ENCODE measurements at regions not wholly inside any gene's neighbourhood (a gene's known extent, or its start where the extent isn't known, plus 50 kb on each side); places are given as distances from the start of the nearest gene placed in this dataset.

DNA sequence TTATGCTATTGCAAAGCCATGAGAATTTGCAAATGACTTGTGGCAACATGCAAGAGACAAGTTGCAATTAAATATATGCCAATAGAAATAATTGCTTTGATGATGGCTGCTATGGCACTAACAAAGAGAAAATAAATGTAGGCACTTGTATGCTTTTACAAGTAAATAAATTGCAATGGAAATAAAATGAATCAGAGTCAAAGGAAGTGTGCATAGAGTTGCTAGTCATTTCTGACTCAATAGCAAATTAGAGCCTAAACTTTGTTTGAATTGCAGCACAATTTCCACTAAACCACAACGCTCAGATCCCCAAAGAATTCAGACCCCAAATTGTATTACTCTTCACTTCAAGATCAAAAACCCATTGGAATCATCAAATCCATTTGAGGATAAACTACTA lies 792.1 kb upstream of the ARGLU1 start:
- Mint-ChIP-seq H3K27me3 (ENCODE audit: low read depth) (no peaks in the 10 kb centered on the region), H3K27ac (no peak overlapping the region), H3K9me3 (ENCODE audit: insufficient read depth) (no peaks in the 10 kb centered on the region), H3K4me1 (ENCODE audit: low read depth) (no peaks in the 10 kb centered on the region), H3K4me3 (no peak overlapping the region), H3K36me3 (ENCODE audit: low read depth) (no peaks in the 10 kb centered on the region)
- no peak for DNase-seq
- no peak for ATAC-seq
- CTCF ChIA-PET, result no interaction called here
- POLR2A ChIA-PET, result no interaction called here

DNA sequence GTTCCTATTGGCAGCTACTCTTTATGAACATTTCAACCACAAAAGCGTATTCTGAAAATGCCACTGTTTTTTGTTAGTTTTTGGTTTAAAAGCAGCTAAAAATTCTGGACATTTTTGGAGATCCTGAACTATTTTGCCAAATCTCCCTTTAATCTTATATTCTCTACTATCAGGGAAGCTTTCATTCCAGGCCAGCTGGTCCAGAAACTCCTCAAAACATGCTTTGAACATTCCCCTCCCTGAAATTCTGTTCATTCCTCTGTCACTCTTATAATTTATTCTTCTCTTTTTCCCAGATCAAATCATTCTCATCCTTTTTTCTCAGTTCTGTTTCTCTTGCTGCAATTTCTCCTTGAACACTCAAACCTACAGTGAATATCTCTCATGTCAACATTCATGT lies 790.9 kb upstream of the ARGLU1 start:
- ATAC-seq (no peak), DNase-seq (no peak)
- Mint-ChIP-seq H3K4me1 (ENCODE audit: low read depth) (no peaks in the 10 kb centered on the region), H3K27ac (no peak overlapping the region), H3K4me3 (no peak overlapping the region), H3K27me3 (ENCODE audit: low read depth) (no peaks in the 10 kb centered on the region), H3K9me3 (ENCODE audit: insufficient read depth) (no peaks in the 10 kb centered on the region), H3K36me3 (ENCODE audit: low read depth) (no peaks in the 10 kb centered on the region)
- POLR2A ChIA-PET, result no interaction called here
- CTCF ChIA-PET, result no interaction called here

DNA sequence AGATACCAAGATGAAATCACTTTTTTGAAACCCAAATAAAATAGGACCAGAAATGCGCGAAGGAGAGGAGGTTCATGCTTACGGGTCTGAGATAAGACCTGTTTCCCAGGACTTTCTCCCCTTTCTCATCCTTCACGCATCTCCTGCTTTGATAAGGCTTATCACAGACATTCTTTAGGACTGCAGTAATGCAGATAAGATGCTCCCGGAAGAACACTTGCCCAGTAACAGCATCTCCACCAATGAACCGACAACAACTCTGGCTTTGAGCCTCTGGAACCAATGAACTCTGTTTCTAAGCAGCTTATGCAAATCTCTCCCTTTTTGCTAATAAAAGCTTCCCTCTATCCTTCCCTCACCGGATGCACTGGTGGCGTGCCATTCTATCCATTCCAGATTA lies 783.4 kb upstream of the ARGLU1 start:
- DNase-seq (no peak), ATAC-seq (no peak)
- ChIA-PET POLR2A (no interaction called here), CTCF (no interaction called here)
- H3K36me3 Mint-ChIP-seq (ENCODE audit: low read depth), result no peaks in the 10 kb centered on the region
- no peak overlapping the region for H3K4me3 Mint-ChIP-seq
- no peaks in the 10 kb centered on the region for H3K9me3 Mint-ChIP-seq (ENCODE audit: insufficient read depth)
- no peaks in the 10 kb centered on the region for H3K27me3 Mint-ChIP-seq (ENCODE audit: low read depth)
- no peak overlapping the region for H3K27ac Mint-ChIP-seq
- no peaks in the 10 kb centered on the region for H3K4me1 Mint-ChIP-seq (ENCODE audit: low read depth)

DNA sequence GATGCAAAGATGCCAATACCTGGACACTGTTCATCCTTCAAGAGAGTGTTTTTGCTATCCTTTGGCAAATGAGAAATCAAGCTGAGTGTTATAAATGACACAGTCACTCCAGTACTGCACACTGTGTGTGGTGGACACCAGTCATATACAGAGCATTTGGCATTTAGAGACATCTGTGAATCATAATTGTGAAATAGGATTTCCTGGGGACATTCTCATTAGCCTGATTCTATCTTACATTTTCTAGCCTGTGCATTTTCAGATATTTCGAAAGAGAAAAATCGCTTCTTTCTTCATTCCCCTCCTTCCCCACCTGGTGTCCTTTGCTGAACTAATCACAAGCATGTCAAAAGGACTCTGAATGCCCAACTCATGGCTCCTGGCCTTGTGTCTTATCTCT lies 781.0 kb upstream of the ARGLU1 start:
- H3K4me1 Mint-ChIP-seq (ENCODE audit: low read depth), result no peaks in the 10 kb centered on the region
- no peak for ATAC-seq
- no peaks in the 10 kb centered on the region for H3K36me3 Mint-ChIP-seq (ENCODE audit: low read depth)
- H3K4me3 Mint-ChIP-seq, result no peak overlapping the region
- POLR2A ChIA-PET, result no interaction called here
- H3K9me3 Mint-ChIP-seq (ENCODE audit: insufficient read depth), result no peaks in the 10 kb centered on the region
- CTCF ChIA-PET, result no interaction called here
- no peak overlapping the region for H3K27ac Mint-ChIP-seq
- no peaks in the 10 kb centered on the region for H3K27me3 Mint-ChIP-seq (ENCODE audit: low read depth)
- no peak for DNase-seq

DNA sequence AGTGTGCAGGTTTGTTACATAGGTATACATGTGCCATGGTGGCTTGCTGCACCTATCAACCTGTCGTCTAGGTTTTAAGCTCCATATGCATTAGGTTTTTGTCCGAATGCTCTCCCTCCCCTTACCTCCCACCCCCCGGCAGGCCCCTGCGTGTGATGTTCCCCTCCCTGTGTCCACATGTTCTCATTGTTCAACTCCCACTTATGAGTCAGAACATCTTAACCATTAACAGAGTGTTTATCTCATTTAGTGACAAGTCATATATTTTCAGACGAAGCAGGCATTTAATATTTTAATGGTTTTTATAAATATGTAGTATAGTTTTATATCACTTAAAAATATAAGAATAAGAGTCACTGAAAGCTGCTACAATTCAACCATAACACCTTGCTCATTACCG lies 780.5 kb upstream of the ARGLU1 start:
- ChIA-PET POLR2A (no interaction called here), CTCF (no interaction called here)
- ATAC-seq, result no peak
- no peaks in the 10 kb centered on the region for H3K27me3 Mint-ChIP-seq (ENCODE audit: low read depth)
- no peak overlapping the region for H3K27ac Mint-ChIP-seq
- H3K4me3 Mint-ChIP-seq, result no peak overlapping the region
- H3K4me1 Mint-ChIP-seq (ENCODE audit: low read depth), result no peaks in the 10 kb centered on the region
- no peaks in the 10 kb centered on the region for H3K36me3 Mint-ChIP-seq (ENCODE audit: low read depth)
- DNase-seq, result no peak
- no peaks in the 10 kb centered on the region for H3K9me3 Mint-ChIP-seq (ENCODE audit: insufficient read depth)

DNA sequence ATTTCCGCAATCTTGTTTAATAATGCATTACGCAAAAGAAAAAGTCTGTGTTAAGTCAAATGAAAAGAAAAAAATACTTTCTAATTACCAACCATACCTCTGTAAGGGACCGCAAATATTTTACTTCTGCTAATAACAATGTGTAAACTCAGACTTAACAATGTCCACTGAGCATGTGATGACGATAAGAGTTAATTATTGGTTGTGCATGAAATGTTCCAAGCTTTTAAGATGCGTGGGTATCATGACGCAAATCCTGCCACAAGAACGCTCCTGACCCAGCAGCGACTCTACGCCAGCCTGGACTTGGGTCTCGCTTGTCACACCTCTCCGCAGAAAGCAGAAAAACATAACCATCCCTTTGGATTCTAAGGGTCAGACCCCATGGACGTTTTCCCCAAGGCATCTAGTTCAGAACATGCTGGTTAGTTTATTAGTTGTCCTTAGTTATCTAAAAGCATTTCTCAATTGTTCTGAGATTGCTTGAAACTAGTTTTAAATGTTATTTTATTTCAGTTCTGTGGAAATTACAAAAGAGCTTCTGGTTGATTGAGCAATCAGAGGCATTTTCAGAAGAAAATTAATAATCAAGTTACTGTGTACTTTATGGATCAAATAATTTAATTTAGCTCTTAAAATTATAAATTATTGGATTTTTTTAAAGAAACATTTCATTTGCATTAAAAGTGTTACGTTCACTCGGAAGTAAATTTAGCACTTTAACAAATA lies 779.9 kb upstream of the ARGLU1 start:
- Mint-ChIP-seq H3K27me3 (ENCODE audit: low read depth) (no peaks in the 10 kb centered on the region), H3K9me3 (ENCODE audit: insufficient read depth) (no peaks in the 10 kb centered on the region), H3K27ac (no peak overlapping the region), H3K4me3 (no peak overlapping the region), H3K36me3 (ENCODE audit: low read depth) (no peaks in the 10 kb centered on the region), H3K4me1 (ENCODE audit: low read depth) (no peaks in the 10 kb centered on the region)
- DNase-seq (no peak), ATAC-seq (no peak)
- POLR2A ChIA-PET, result no interaction called here
- CTCF ChIA-PET, result no interaction called here

DNA sequence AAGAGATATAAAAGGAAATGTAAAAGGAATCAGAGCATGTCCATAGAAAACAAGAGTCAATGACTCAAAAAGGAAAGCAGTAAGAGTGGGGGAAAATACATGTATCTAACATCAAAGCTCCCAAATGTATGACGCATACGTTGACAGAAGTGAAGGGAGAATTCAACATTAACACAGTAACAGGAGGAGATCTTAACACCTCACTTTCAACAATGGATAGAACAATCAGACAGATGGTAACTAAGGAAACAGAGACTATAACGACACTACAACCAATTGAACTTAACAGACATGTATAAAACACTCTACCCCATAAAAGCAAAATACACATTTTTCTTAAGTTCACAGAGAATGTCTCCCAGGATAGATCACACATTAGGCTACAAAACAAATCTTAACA lies 774.8 kb upstream of the ARGLU1 start:
- Mint-ChIP-seq H3K36me3 (ENCODE audit: low read depth) (no peaks in the 10 kb centered on the region), H3K9me3 (ENCODE audit: insufficient read depth) (no peaks in the 10 kb centered on the region), H3K27ac (no peak overlapping the region), H3K4me3 (no peak overlapping the region), H3K4me1 (ENCODE audit: low read depth) (no peaks in the 10 kb centered on the region), H3K27me3 (ENCODE audit: low read depth) (no peaks in the 10 kb centered on the region)
- ChIA-PET POLR2A (no interaction called here), CTCF (no interaction called here)
- ATAC-seq, result no peak
- no peak for DNase-seq

DNA sequence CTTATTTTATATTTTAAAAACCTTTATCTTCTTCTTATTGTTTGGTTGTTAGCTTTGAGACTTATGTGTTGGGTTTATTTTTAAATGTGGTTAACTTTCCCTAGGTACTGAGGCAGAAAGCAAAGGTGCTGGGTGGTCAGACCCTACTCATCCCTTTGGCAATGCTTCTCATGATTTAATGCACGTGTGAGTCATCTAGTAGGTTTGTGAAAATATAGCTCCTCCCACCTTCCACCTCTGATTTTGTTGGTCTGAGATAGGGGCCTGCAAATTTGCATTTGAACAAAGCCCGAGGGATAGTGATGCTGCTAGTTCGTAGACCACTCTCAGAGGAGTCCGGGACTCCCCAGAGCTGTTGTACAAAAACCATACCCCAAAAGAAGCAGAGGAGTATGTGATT lies 771.3 kb upstream of the ARGLU1 start:
- ChIA-PET CTCF (no interaction called here), POLR2A (no interaction called here)
- Mint-ChIP-seq H3K27ac (no peak overlapping the region), H3K36me3 (ENCODE audit: low read depth) (no peaks in the 10 kb centered on the region), H3K4me3 (no peak overlapping the region), H3K27me3 (ENCODE audit: low read depth) (no peaks in the 10 kb centered on the region), H3K9me3 (ENCODE audit: insufficient read depth) (no peaks in the 10 kb centered on the region), H3K4me1 (ENCODE audit: low read depth) (no peaks in the 10 kb centered on the region)
- DNase-seq (no peak), ATAC-seq (no peak)

DNA sequence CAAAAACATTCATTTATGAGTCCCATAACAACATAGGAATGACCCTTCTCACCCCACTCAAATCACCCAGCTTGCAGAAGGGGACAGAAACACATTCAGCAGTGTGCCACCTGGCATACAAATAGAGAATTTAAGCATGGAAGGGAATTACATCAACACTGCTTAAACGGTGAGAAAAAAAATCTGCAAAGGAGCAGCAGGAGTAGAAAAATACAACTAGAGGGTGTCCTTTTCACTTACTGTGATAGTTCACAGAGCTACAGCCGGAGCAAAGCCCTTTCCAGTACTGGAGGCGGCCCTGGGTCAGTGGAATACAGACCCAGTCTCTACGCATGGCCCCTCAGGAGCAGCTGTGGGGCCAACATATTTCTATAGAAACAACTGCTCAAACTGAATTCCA lies 764.3 kb upstream of the ARGLU1 start:
- ATAC-seq (no peak), DNase-seq (no peak)
- Mint-ChIP-seq H3K4me3 (no peak overlapping the region), H3K27me3 (ENCODE audit: low read depth) (no peaks in the 10 kb centered on the region), H3K27ac (no peak overlapping the region), H3K9me3 (ENCODE audit: insufficient read depth) (peaks cover under 1% of the 10 kb centered on the region), H3K36me3 (ENCODE audit: low read depth) (no peaks in the 10 kb centered on the region), H3K4me1 (ENCODE audit: low read depth) (no peaks in the 10 kb centered on the region)
- ChIA-PET CTCF (no interaction called here), POLR2A (no interaction called here)

DNA sequence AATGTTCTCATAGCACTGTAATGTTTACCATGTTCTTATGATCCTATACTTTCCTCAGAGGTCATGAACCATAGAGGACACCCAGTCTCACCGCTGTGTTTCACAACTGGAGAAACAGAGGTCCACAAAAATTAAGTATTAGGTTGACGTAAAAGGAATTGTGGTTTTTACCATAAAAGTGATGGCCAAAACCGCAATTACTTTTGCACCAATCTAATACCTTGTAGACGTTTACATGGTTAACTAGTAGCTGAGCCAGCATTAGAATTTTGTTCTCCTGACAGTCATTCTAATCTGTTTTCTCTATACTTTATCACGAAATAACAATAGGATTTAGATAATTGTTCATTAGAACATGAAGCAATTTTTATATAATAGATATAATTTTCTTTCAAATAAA lies 763.4 kb upstream of the ARGLU1 start:
- no peaks in the 10 kb centered on the region for H3K4me1 Mint-ChIP-seq (ENCODE audit: low read depth)
- ChIA-PET POLR2A (no interaction called here), CTCF (no interaction called here)
- H3K27me3 Mint-ChIP-seq (ENCODE audit: low read depth), result no peaks in the 10 kb centered on the region
- H3K36me3 Mint-ChIP-seq (ENCODE audit: low read depth), result no peaks in the 10 kb centered on the region
- H3K9me3 Mint-ChIP-seq (ENCODE audit: insufficient read depth), result peaks cover 2% of the 10 kb centered on the region
- no peak overlapping the region for H3K4me3 Mint-ChIP-seq
- DNase-seq (no peak), ATAC-seq (no peak)
- H3K27ac Mint-ChIP-seq, result no peak overlapping the region

DNA sequence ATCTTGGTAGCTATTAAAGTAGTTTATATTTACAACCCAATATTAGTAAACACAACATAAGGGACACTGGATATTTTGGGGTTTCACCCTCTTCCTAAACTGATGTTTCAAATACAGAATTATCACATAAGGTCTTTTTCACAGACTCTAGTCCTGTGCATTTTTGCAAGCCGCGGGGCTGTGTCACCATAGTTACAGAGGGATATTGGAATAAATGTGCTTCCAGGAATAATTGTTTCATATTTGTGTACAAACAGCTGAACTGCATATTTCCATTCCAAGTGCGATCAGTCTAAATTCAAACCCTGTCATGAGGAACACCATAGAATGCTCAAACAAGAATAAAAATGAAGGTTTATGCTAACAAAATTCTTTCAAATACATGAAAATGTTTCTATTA lies 762.5 kb upstream of the ARGLU1 start:
- POLR2A ChIA-PET, result no interaction called here
- H3K4me3 Mint-ChIP-seq, result no peak overlapping the region
- H3K4me1 Mint-ChIP-seq (ENCODE audit: low read depth), result no peaks in the 10 kb centered on the region
- CTCF ChIA-PET, result no interaction called here
- peaks cover 6% of the 10 kb centered on the region for H3K9me3 Mint-ChIP-seq (ENCODE audit: insufficient read depth)
- DNase-seq (no peak), ATAC-seq (no peak)
- no peaks in the 10 kb centered on the region for H3K36me3 Mint-ChIP-seq (ENCODE audit: low read depth)
- no peak overlapping the region for H3K27ac Mint-ChIP-seq
- no peaks in the 10 kb centered on the region for H3K27me3 Mint-ChIP-seq (ENCODE audit: low read depth)

DNA sequence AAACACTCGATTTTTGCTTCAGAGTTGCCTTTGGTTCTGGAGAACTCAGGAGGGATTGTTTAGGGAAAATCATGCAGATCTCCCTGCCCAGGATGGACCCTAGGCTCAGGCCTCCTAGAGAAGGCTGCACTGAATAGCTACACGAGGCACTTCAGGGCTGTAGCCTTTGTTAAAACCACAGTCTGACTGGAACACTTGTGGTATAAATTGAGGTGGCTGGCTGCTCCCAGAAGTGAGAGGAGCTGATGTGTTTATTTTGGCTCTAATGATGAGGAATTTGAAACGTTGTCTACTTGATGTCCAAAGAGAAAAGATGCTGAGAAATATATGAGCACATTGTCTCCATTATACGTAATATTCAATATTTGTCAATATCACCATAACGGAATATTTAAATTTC lies 762.1 kb upstream of the ARGLU1 start:
- no peak for ATAC-seq

DNA sequence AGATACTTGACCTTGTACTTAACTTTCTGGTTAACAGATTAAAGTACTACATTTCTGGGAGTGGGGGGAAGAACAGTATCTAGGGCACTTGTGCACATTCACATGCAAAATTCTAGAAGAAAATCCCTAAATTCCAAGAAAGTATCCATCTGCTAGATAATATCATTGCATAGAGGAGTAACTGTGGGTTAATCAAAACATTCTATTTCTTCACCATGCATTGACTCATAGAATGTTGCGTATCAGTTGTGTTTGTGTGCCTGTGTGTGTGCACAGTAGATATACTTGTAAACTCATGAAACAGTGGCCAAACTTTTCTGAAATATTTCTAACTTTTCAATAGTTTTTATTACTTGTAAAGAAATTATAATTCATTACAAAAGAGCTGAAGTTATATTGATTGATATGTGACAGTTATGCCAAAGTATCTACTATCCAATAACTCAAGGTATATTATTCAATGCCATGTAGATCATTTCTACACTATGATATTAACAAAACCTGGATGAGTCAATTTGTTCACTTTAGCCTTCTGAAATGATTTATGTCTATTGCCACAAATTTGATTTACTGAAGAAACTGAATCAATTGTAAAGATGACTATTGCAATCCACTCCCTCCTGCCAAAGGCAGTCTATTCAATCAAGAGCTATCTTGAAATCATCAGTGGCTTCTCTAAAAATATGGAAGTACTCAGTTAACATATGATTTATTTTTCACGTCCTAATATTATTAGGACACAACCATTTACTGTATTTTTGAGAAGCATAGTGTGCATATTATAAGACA lies 756.7 kb upstream of the ARGLU1 start:
- ATAC-seq (no peak), DNase-seq (no peak)
- ChIA-PET CTCF (no interaction called here), POLR2A (no interaction called here)
- H3K4me3 Mint-ChIP-seq, result no peak overlapping the region
- H3K4me1 Mint-ChIP-seq (ENCODE audit: low read depth), result no peaks in the 10 kb centered on the region
- no peaks in the 10 kb centered on the region for H3K27me3 Mint-ChIP-seq (ENCODE audit: low read depth)
- peaks cover 15% of the 10 kb centered on the region for H3K9me3 Mint-ChIP-seq (ENCODE audit: insufficient read depth)
- no peaks in the 10 kb centered on the region for H3K36me3 Mint-ChIP-seq (ENCODE audit: low read depth)
- no peak overlapping the region for H3K27ac Mint-ChIP-seq

More for the DNA sequence above, 762.1 kb upstream of the ARGLU1 start:
- Mint-ChIP-seq H3K4me3 (no peak overlapping the region), H3K36me3 (ENCODE audit: low read depth) (no peaks in the 10 kb centered on the region), H3K27me3 (ENCODE audit: low read depth) (no peaks in the 10 kb centered on the region), H3K4me1 (ENCODE audit: low read depth) (no peaks in the 10 kb centered on the region), H3K9me3 (ENCODE audit: insufficient read depth) (peaks cover 6% of the 10 kb centered on the region), H3K27ac (no peak overlapping the region)
- ChIA-PET POLR2A (no interaction called here), CTCF (no interaction called here)
- no peak for DNase-seq
